WTC11 (cell line): ENCODE measurements at regions not wholly inside any gene's neighbourhood (a gene's known extent, or its start where the extent isn't known, plus 50 kb on each side); places are given as distances from the start of the nearest gene placed in this dataset.

Experiments used
- ATAC-seq: fragments of 200-7000 bp; cut with Tn5 transposase; 2 replicates; pipeline ENCODE4 v1.10.0; 2021; ENCODE audit warnings: mild to moderate bottlenecking, moderate library complexity
- CTCF ChIA-PET: fragments of 300-600 bp; sonication (Branson Sonifier 250); formaldehyde crosslinking; loops from one replicate; lab custom pipeline; 2021; ENCODE audit warnings: antibody characterized with exemption; lab: Charles Lee
- POLR2A ChIA-PET: fragments of 350-600 bp; sonication (Branson Sonifier 250); formaldehyde crosslinking; loops from one replicate; lab custom pipeline; 2021; ENCODE audit warnings: antibody characterized with exemption; lab: Charles Lee
- DNase-seq: peaks from one replicate; pipeline ENCODE4 v3.0.0; 2021; ENCODE audit warnings: low spot score
- H3K27ac Mint-ChIP-seq: 2 replicates; pipeline ENCODE4 v1.8.0; 2021; ENCODE audit warnings: mixed read lengths
- H3K27me3 Mint-ChIP-seq: 2 replicates; pipeline ENCODE4 v1.8.0; 2021; ENCODE audit warnings: low read depth, mild to moderate bottlenecking, moderate library complexity, mixed read lengths
- H3K36me3 Mint-ChIP-seq: 2 replicates; pipeline ENCODE4 v1.8.0; 2021; ENCODE audit warnings: mixed read lengths
- H3K4me1 Mint-ChIP-seq: 2 replicates; pipeline ENCODE4 v1.8.0; 2022; ENCODE audit warnings: mixed read lengths
- H3K4me3 Mint-ChIP-seq: 2 replicates; pipeline ENCODE4 v1.8.0; 2021; ENCODE audit warnings: mild to moderate bottlenecking, moderate library complexity, mixed read lengths
- H3K9me3 Mint-ChIP-seq: 2 replicates; pipeline ENCODE4 v1.8.0; 2021; ENCODE audit warnings: mixed read lengths
- ATF6 ChIP-seq: sonication (generic); formaldehyde crosslinking; IDR thresholded peaks from 2 replicates; pipeline ENCODE4 v1.8.1; 2023; ENCODE audit warnings: mild to moderate bottlenecking, missing genetic modification reagents
- CDX4 ChIP-seq: fragments of 250-450 bp; sonication (Bioruptor Pico); IDR thresholded peaks from 2 replicates; pipeline ENCODE4 v1.9.0; 2021; ENCODE audit warnings: moderate library complexity, mild to moderate bottlenecking, inconsistent platforms, borderline replicate concordance
- CREB1 ChIP-seq: sonication (generic); formaldehyde crosslinking; IDR thresholded peaks from 2 replicates; pipeline ENCODE4 v1.8.0; 2023; ENCODE audit warnings: mild to moderate bottlenecking, missing genetic modification reagents
- E2F1 ChIP-seq: sonication (generic); formaldehyde crosslinking; IDR thresholded peaks from 2 replicates; pipeline ENCODE4 v1.8.0; 2022; ENCODE audit warnings: mild to moderate bottlenecking, missing genetic modification reagents
- ERG ChIP-seq: fragments of 250-450 bp; sonication (Bioruptor Pico); IDR thresholded peaks from 2 replicates; pipeline ENCODE4 v1.8.0; 2021; ENCODE audit warnings: mild to moderate bottlenecking
- FOXJ3 ChIP-seq: sonication (generic); formaldehyde crosslinking; IDR thresholded peaks from 2 replicates; pipeline ENCODE4 v1.9.0; 2021; ENCODE audit warnings: missing genetic modification reagents, mild to moderate bottlenecking, borderline replicate concordance
- GABPB1 ChIP-seq: sonication (generic); formaldehyde crosslinking; IDR thresholded peaks from 2 replicates; pipeline ENCODE4 v1.8.1; 2023; ENCODE audit warnings: mild to moderate bottlenecking, missing genetic modification reagents
- GTF2I ChIP-seq: fragments of 250-450 bp; sonication (Bioruptor Pico); conservative IDR thresholded peaks from 2 replicates; pipeline ENCODE4 v1.4.0; 2021; ENCODE audit warnings: mild to moderate bottlenecking
- HMGA2 ChIP-seq: fragments of 250-450 bp; sonication (Bioruptor Pico); IDR thresholded peaks from 2 replicates; pipeline ENCODE4 v1.4.0; 2021; ENCODE audit warnings: mild to moderate bottlenecking, moderate library complexity
- IRF1 ChIP-seq: sonication (generic); formaldehyde crosslinking; IDR thresholded peaks from 2 replicates; pipeline ENCODE4 v1.8.0; 2023; ENCODE audit warnings: missing genetic modification reagents
- IRF2 ChIP-seq: sonication (generic); formaldehyde crosslinking; IDR thresholded peaks from 2 replicates; pipeline ENCODE4 v1.8.0; 2022; ENCODE audit warnings: low read depth, missing genetic modification reagents, borderline replicate concordance
- JAZF1 ChIP-seq: fragments of 250-450 bp; sonication (Bioruptor Pico); IDR thresholded peaks from 2 replicates; pipeline ENCODE4 v1.9.0; 2021; ENCODE audit warnings: moderate library complexity, mild to moderate bottlenecking, inconsistent platforms
- KAT7 ChIP-seq: sonication (generic); formaldehyde crosslinking; IDR thresholded peaks from 2 replicates; pipeline ENCODE4 v1.8.1; 2023; ENCODE audit warnings: missing genetic modification reagents, mild to moderate bottlenecking, borderline replicate concordance
- NFYB ChIP-seq: sonication (generic); formaldehyde crosslinking; conservative IDR thresholded peaks from 2 replicates; pipeline ENCODE4 v1.8.0; 2022; ENCODE audit warnings: low read depth, missing genetic modification reagents
- NR1H2 ChIP-seq: sonication (generic); formaldehyde crosslinking; IDR thresholded peaks from 2 replicates; pipeline ENCODE4 v1.9.0; 2021; ENCODE audit warnings: mild to moderate bottlenecking, moderate library complexity, missing genetic modification reagents
- OVOL2 ChIP-seq: fragments of 250-450 bp; sonication (Bioruptor Pico); IDR thresholded peaks from 2 replicates; pipeline ENCODE4 v1.9.0; 2021; ENCODE audit warnings: mild to moderate bottlenecking, borderline replicate concordance
- TEAD4 ChIP-seq: sonication (generic); formaldehyde crosslinking; IDR thresholded peaks from 2 replicates; pipeline ENCODE4 v1.8.0; 2022; ENCODE audit warnings: mild to moderate bottlenecking, missing genetic modification reagents
- USF1 ChIP-seq: sonication (generic); formaldehyde crosslinking; IDR thresholded peaks from 2 replicates; pipeline ENCODE4 v1.8.0; 2022; ENCODE audit warnings: mild to moderate bottlenecking, missing genetic modification reagents
- ZBTB43 ChIP-seq: sonication (generic); formaldehyde crosslinking; IDR thresholded peaks from 2 replicates; pipeline ENCODE4 v1.8.1; 2023; ENCODE audit warnings: mild to moderate bottlenecking, missing genetic modification reagents
- ZNF138 ChIP-seq: sonication (generic); formaldehyde crosslinking; conservative IDR thresholded peaks from 2 replicates; pipeline ENCODE4 v1.8.1; 2022; ENCODE audit warnings: mild to moderate bottlenecking, moderate library complexity, missing genetic modification reagents
- ZNF219 ChIP-seq: sonication (generic); formaldehyde crosslinking; IDR thresholded peaks from 2 replicates; pipeline ENCODE4 v1.8.0; 2023; ENCODE audit warnings: missing genetic modification reagents, mild to moderate bottlenecking, borderline replicate concordance
- ZNF317 ChIP-seq: sonication (generic); formaldehyde crosslinking; IDR thresholded peaks from 2 replicates; pipeline ENCODE4 v1.8.1; 2023; ENCODE audit warnings: low read depth, mild to moderate bottlenecking, moderate library complexity, missing genetic modification reagents, borderline replicate concordance
- ZNF532 ChIP-seq: fragments of 250-450 bp; sonication (Bioruptor Pico); IDR thresholded peaks from 2 replicates; pipeline ENCODE4 v1.9.0; 2021; ENCODE audit warnings: mild to moderate bottlenecking, borderline replicate concordance
- ZSCAN18 ChIP-seq: fragments of 250-450 bp; sonication (Bioruptor Pico); IDR thresholded peaks from 2 replicates; pipeline ENCODE4 v2.1.2; 2022; ENCODE audit warnings: mild to moderate bottlenecking, moderate library complexity

- no peak for TF ChIP-seq ERG (CRISPR knock-in tag)
- TF ChIP-seq FOXJ3 = no peak
- no peak for TF ChIP-seq GABPB1 (CRISPR knock-in tag)
- TF ChIP-seq E2F1 = no peak
- no peak for TF ChIP-seq NFYB (CRISPR knock-in tag)
- no peak for TF ChIP-seq OVOL2 (CRISPR knock-in tag)
- TF ChIP-seq CREB1 = no peak
- TF ChIP-seq ZBTB43 (CRISPR knock-in tag) = no peak
- TF ChIP-seq NR1H2 = no peak
- TF ChIP-seq ZNF219 (CRISPR knock-in tag) = no peak
- no peak for TF ChIP-seq ZNF317
- no peak for TF ChIP-seq CDX4 (CRISPR knock-in tag)
Measured at GRCh38 chr16:60304720-60305119, 1570.6 kb upstream of the GOT2 start (continued).

- Mint-ChIP-seq H3K4me3 (no peak overlapping the region), H3K4me1 (no peaks in the 10 kb centered on the region), H3K36me3 (peaks cover 5% of the 10 kb centered on the region; the same call in 1 of the 2 replicates), H3K27me3 (no peaks in the 10 kb centered on the region), H3K27ac (no peak overlapping the region), H3K9me3 (peaks cover 19% of the 10 kb centered on the region)
- no peak for ATAC-seq
- no peak for DNase-seq
- CTCF ChIA-PET = no interaction called here
- POLR2A ChIA-PET = no interaction called here
- no peak for TF ChIP-seq ZSCAN18 (CRISPR knock-in tag)
- no peak for TF ChIP-seq OVOL2 (CRISPR knock-in tag)
- no peak for TF ChIP-seq TEAD4
- no peak for TF ChIP-seq HMGA2
- no peak for TF ChIP-seq JAZF1 (CRISPR knock-in tag)
- TF ChIP-seq GTF2I (CRISPR knock-in tag) = no peak
- no peak for TF ChIP-seq IRF1 (CRISPR knock-in tag)
- no peak for TF ChIP-seq ZNF138 (CRISPR knock-in tag)
- TF ChIP-seq ZNF532 (CRISPR knock-in tag) = no peak
- TF ChIP-seq USF1 = no peak
- TF ChIP-seq ATF6 = no peak
- no peak for TF ChIP-seq IRF2 (CRISPR knock-in tag)
- no peak for TF ChIP-seq KAT7 (CRISPR knock-in tag)
Measured at GRCh38 chr16:60304066-60304465, 1570.0 kb upstream of the GOT2 start.
